GM12878 (cell line): ENCODE measurements at regions not wholly inside any gene's neighbourhood (a gene's known extent, or its start where the extent isn't known, plus 50 kb on each side); places are given as distances from the start of the nearest gene placed in this dataset.
"Not testable (repeated sequence)": the region's sequence is repeated elsewhere in the genome, so short reads cannot be mapped to it uniquely, and the experiment has no call there.

Experiments
- ATAC-seq: fragments of 200-7000 bp; cut with Tn5 transposase; 3 replicates; pipeline ENCODE4 v1.9.1; 2020; ENCODE audit warnings: mild to moderate bottlenecking, moderate library complexity
- BruUV-seq: library from RNA; stranded (reverse); fragments of 400-500 nt; replicated peaks from 2 replicates; lab custom pipeline; 2021; lab: Mats Ljungman, UMichigan
- CTCF ChIA-PET: fragments of 300-600 bp; sonication (Branson Sonifier 250); formaldehyde crosslinking; extraction: SDS; loops from one replicate; lab custom pipeline; 2021; ENCODE audit warnings: inconsistent platforms; lab: Yijun Ruan, JAX
- POLR2A ChIA-PET: fragments of 350-600 bp; formaldehyde crosslinking; extraction: SDS; loops from one replicate; lab custom pipeline; 2021; ENCODE audit warnings: inconsistent platforms; lab: Charles Lee
- RAD21 ChIA-PET: fragments of 300-600 bp; sonication (Branson Sonifier 250); formaldehyde crosslinking; loops from one replicate; lab custom pipeline; 2023; ENCODE audit warnings: antibody characterized with exemption; ENCODE audit not compliant: unreplicated experiment; lab: Charles Lee
- SMC1A ChIA-PET: fragments of 300-600 bp; sonication (Branson Sonifier 250); formaldehyde crosslinking; loops from one replicate; lab custom pipeline; 2023; ENCODE audit not compliant: unreplicated experiment, uncharacterized antibody; lab: Charles Lee
- DNase-seq: peaks from one replicate; pipeline ENCODE4 v3.0.0-alpha.2; 2011; ENCODE audit warnings: low read depth, low spot score
- FAIRE-seq: peaks from 3 replicates; lab custom pipeline; 2011; peaks lifted over from hg19 to GRCh38; lab: Jason Lieb, UNC
- H2AFZ ChIP-seq: 2 replicates; pipeline ENCODE4 v1.6.0; 2011; ENCODE audit warnings: low read depth, low read length, control low read depth; ENCODE audit not compliant: control insufficient read depth
- H3K27ac ChIP-seq: 2 replicates; pipeline ENCODE4 v1.5.1; 2011; ENCODE audit warnings: control low read depth; ENCODE audit not compliant: control insufficient read depth, insufficient read depth
- H3K27me3 ChIP-seq, 2 experiments: replicated peaks in 1 of 2; 2 replicates each; pipeline versions ENCODE4 v1.6.0 to v1.6.1; 2011; ENCODE audit warnings: low read length in 1 of 2; ENCODE audit not compliant: control insufficient read depth in 2 of 2, insufficient read depth in 2 of 2
- H3K36me3 ChIP-seq, 2 experiments: 2 replicates each; pipeline ENCODE4 v1.5.1; 2011; ENCODE audit warnings: low read length in 1 of 2; ENCODE audit not compliant: control insufficient read depth in 2 of 2, insufficient read depth in 2 of 2
- H3K4me1 ChIP-seq: 2 replicates; pipeline ENCODE4 v1.6.1; 2011; ENCODE audit warnings: mild to moderate bottlenecking, low read length, moderate library complexity, mixed read lengths; ENCODE audit not compliant: control insufficient read depth, insufficient read depth
- H3K4me2 ChIP-seq: 2 replicates; pipeline ENCODE4 v1.6.0; 2011; ENCODE audit warnings: control low read depth; ENCODE audit not compliant: control insufficient read depth, insufficient read depth
- H3K4me3 ChIP-seq: fragments of 200-600 bp; sonication (generic); 2 replicates; pipeline ENCODE4 v1.5.1; 2016
- H3K79me2 ChIP-seq: 2 replicates; pipeline ENCODE4 v1.6.0; 2011; ENCODE audit warnings: low read length; ENCODE audit not compliant: control insufficient read depth, insufficient read depth
- H3K9ac ChIP-seq: 2 replicates; pipeline ENCODE4 v1.8.0; 2011; ENCODE audit warnings: low read length, control low read depth, mixed read lengths; ENCODE audit not compliant: control insufficient read depth, insufficient read depth
- H3K9me3 ChIP-seq: replicated peaks from 3 replicates; pipeline ENCODE4 v1.5.1; 2011; ENCODE audit warnings: mild to moderate bottlenecking, low read length; ENCODE audit not compliant: control insufficient read depth, insufficient read depth
- H4K20me1 ChIP-seq: 2 replicates; pipeline ENCODE4 v1.6.0; 2011; ENCODE audit not compliant: control insufficient read depth, insufficient read depth
- BCL11A ChIP-seq: IDR thresholded peaks from 2 replicates; pipeline ENCODE4 v1.6.1; 2011; ENCODE audit warnings: low read depth, low read length
- HDGF ChIP-seq: fragments of 450-650 bp; IDR thresholded peaks from 2 replicates; pipeline ENCODE4 v1.6.1; 2016; ENCODE audit warnings: antibody characterized with exemption
- REST ChIP-seq: IDR thresholded peaks from 2 replicates; pipeline ENCODE4 v1.6.1; 2012; ENCODE audit warnings: mild to moderate bottlenecking, low read depth, low read length
- SP1 ChIP-seq: IDR thresholded peaks from one replicate; pipeline ENCODE4 v1.6.1; 2011; ENCODE audit warnings: low read depth, low read length
- TCF12 ChIP-seq: IDR thresholded peaks from 2 replicates; pipeline ENCODE4 v1.6.1; 2011; ENCODE audit warnings: low read depth, mild to moderate bottlenecking, low read length
- WRNIP1 ChIP-seq: IDR thresholded peaks from 2 replicates; pipeline ENCODE4 v1.6.1; 2011; ENCODE audit warnings: low read depth, low read length, improper control_type of control experiment, borderline replicate concordance
- WGBS: methylation state at CpG from one replicate; pipeline ENCODE4 v1.1.6; 2016; ENCODE audit warnings: low lambda C conversion rate; ENCODE audit not compliant: insufficient replicate concordance, insufficient coverage; ENCODE audit errors: missing lambda C conversion rate; 5-methylcytosine and 5-hydroxymethylcytosine counted together
- in situ Hi-C: fragments of 300-500 bp; cut with MboI; formaldehyde crosslinking; loops from 9 replicates; pipeline ENCODE4 v1.14.3; 2018; ENCODE audit warnings: mixed read lengths
- intact Hi-C: fragments of 100-400 bp; cut with micrococcal nuclease; formaldehyde crosslinking; loops from one replicate; pipeline ENCODE4 v1.14.2; 2022; ENCODE audit not compliant: unreplicated experiment
- TF ChIP-seq, protein P1 (sequence below): IDR thresholded peaks from 2 replicates; pipeline ENCODE4 v1.6.1; 2012; ENCODE audit warnings: low read depth, low read length, improper control_type of control experiment

- H3K9me3 ChIP-seq, DNase-seq, intact Hi-C loops, H3K27ac ChIP-seq, H3K79me2 ChIP-seq, ATAC-seq, H3K4me1 ChIP-seq, BruUV-seq, in situ Hi-C loops, H3K4me2 ChIP-seq, H3K9ac ChIP-seq, H3K36me3 ChIP-seq, RAD21 ChIA-PET, SMC1A ChIA-PET, H2AFZ ChIP-seq, FAIRE-seq, H3K27me3 ChIP-seq, POLR2A ChIA-PET, H4K20me1 ChIP-seq, H3K4me3 ChIP-seq, CTCF ChIA-PET: not testable (repeated sequence)
- WGBS: 19% methylated on average over 3 of the region's 4 CpGs
These were observed 308.1 kb upstream of the B3GAT1 start for GRCh38 chr11:134719940-134720690.

GRCh38 chr11:134719397-134719796, 307.4 kb upstream of the B3GAT1 start:
- intact Hi-C loops: no loop called here
- Histone ChIP-seq H3K4me3 (no peak overlapping the region), H2AFZ (no peak overlapping the region), H3K27me3 (no peaks in the 10 kb centered on the region), H3K4me1 (no peaks in the 10 kb centered on the region), H3K27ac (no peak overlapping the region), H3K4me2 (no peak overlapping the region)
- in situ Hi-C loops: no loop called here
- 35% methylated on average over 5 of the region's 5 CpGs for WGBS
- ChIA-PET CTCF (no interaction called here), RAD21 (no interaction called here), SMC1A (no interaction called here)
- no peak for FAIRE-seq
- TF ChIP-seq SP1 (no peak), BCL11A (no peak), REST (no peak), WRNIP1 (no peak), TCF12 (no peak), HDGF (no peak)
- TF ChIP-seq, protein P1, sequence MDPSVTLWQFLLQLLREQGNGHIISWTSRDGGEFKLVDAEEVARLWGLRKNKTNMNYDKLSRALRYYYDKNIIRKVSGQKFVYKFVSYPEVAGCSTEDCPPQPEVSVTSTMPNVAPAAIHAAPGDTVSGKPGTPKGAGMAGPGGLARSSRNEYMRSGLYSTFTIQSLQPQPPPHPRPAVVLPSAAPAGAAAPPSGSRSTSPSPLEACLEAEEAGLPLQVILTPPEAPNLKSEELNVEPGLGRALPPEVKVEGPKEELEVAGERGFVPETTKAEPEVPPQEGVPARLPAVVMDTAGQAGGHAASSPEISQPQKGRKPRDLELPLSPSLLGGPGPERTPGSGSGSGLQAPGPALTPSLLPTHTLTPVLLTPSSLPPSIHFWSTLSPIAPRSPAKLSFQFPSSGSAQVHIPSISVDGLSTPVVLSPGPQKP: no peak
- TF ChIP-seq, all 136 proteins: peak for 0
- no peaks in the 10 kb centered on the region for H3K79me2 ChIP-seq
- H3K9ac ChIP-seq: no peak overlapping the region
- H3K36me3 ChIP-seq: no peaks in the 10 kb centered on the region
- no peak for DNase-seq
- no peaks in the 10 kb centered on the region for H3K9me3 ChIP-seq
- BruUV-seq: no TSS peak
- POLR2A ChIA-PET: no interaction called here
- no peak for ATAC-seq
- H4K20me1 ChIP-seq: no peaks in the 10 kb centered on the region
